NCI-H345 treated with DMSO at 0.1 percent for 48 hours (cell line): ENCODE measurements at regions not wholly inside any gene's neighbourhood (a gene's known extent, or its start where the extent isn't known, plus 50 kb on each side); places are given as distances from the start of the nearest gene placed in this dataset.
"Not testable (repeated sequence)": the region's sequence is repeated elsewhere in the genome, so short reads cannot be mapped to it uniquely, and the experiment has no call there.

Source experiments
- DNase-seq: peaks from one replicate; lab custom pipeline; 2025; ENCODE audit not compliant: unreplicated experiment; lab: John Stamatoyannopoulos, UW

- DNase-seq = no peak
Measured at GRCh38 chr10:50997461-50997860, 76.8 kb upstream of the PRKG1 start.

DNA sequence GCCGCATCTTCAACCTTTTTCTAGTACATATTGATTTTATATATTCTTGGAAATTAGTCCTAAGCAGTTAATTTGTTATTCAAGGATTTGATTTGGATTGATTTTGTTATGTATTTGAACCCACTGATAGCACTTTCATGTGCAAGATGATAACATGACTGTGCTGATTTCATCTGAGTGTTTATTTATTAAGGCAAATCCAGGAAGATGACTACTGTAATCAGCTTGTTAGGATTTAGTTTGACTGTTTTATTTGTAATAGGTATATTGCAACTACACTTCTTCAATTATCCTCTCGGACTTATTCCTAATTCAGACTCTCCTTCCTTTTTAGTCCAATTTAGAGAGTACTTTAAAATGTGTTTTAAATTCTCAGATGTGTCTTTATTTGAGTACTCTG is 75.1 kb upstream of the PRKG1 start:
- DNase-seq = no peak

DNA sequence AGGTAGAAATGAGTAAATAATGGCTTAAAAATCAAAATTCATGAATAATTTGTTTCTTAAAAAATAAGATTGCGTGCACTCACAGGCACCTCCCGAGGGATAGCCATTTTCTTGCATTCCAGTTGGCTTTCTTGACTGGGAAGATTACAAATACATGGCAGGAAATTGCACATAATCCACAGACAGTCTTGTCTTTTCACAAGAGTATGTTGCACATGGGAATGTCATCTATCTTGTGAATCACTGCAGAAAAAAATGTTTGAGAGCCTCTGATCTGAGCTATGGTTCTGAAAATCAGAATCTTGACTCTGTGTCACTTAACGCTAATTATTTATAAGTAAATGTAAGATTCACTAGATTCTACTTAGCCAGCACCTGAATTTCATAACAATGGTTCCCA is 74.1 kb upstream of the PRKG1 start:
- no peak for DNase-seq

DNA sequence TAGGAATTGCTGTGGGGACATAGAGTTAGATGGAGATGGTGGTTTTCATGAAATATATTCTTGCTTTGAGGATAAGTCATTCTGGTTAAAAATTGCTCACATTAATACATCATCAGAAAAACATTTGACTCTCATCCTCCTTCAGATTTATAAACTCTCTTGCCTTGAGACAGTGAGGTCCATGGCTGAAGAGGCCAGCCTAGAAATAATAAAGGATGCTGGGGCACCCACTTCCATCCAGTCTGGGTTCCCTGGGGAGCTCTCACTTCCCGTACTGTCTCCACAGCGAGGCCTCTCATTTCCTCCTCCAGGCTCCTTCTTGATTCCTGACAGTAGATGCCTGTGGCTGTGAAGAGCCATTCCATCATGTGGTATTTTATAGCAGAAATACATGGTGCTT is 73.3 kb upstream of the PRKG1 start:
- DNase-seq = no peak

DNA sequence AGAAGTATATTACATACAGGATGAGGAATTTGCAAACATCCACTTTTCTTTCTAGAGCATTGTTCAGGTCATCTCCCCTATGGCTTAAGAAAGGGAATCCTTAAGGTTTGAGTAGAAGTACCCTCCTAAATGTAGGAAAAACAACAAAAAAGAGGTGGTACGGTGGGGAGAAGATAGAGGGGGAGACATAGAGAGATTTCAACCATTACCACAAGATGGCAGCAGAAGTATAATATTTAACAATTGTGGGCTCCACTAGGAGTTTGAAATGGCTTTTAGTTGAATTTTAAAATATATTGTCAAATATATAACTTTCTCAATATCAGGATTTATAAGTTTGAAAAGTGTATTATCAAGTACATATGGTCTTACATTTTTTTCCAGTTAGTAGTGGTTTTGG is 72.7 kb upstream of the PRKG1 start:
- DNase-seq = no peak

DNA sequence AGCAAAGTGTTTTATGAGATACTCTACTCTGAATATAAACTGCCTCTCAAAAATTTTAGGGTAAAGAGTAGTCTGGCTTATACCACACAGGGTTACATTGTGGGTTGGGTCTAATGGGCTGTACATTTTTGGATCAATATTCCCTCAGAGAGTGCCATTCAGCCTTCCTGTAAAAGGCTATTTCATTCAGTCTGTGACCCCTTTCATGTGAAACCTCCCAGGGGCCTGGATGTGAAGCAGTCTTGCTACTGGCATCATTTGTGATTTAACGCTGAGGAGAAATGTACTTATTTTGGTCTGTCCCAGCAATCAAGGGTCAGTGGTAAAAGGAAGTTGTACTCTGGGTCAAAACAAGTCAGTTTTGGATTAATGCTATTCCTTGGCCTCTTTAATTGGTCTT is 71.8 kb upstream of the PRKG1 start:
- no peak for DNase-seq

- no peak for DNase-seq
Measured at GRCh38 chr10:51004776-51005175, 69.5 kb upstream of the PRKG1 start.

GRCh38 chr10:51005551-51005950 is 68.7 kb upstream of the PRKG1 start:
- no peak for DNase-seq

DNA sequence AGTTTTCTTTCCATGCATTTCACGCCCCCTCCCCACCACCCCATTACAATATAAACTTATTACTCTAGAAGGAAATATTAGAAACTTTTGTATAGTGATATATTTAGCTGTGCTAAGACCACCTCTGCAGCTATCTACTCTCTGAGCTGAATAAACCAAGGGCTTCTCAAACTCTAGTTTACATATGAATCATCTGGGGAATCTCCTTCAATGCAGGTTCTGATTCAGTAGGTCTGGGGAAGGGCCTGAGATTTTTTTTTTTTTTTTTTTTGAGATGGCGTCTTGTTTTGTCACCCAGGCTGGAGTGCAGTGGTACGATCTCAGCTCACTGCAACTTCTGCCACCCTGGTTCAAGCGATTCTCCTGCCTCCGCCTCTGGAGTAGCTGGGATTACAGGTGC is 67.6 kb upstream of the PRKG1 start:
- DNase-seq = no peak

DNA sequence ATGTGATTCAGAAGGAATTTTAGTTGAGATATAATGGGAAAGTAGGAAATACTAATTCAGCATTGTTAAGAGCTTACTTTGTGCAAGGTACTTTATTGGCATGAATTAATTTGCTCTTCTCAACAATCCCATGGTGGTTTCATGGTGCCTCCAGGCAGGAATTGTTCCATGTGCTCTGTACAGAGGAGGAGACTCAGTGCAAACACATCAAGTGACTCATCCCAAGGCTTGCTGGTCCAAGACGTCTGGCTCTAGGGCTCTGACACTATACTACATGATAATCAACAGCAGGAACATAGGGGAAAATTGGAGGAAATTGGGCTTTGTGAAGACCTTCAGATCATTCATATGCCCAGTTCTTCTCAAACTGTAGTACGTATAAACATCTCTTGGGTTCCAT is 66.5 kb upstream of the PRKG1 start:
- no peak for DNase-seq

DNA sequence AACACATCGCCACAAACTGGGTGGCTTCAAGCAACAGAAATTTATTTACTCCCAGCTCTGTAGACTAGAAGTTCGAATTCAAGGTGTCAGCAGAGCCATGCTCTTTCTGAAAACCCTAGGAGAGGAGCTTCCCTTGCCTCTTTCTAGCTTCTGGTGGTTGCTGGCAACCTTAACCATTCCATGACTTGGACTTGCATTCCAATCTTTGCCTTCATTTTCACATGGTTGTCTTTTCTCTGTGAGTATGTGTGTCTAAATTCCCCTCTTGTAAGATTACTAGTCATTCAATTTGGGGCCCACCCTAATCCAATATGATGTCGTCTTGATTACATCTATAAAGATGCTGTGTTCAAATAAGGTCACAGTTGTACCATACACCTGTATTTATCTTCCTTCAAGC is 65.9 kb upstream of the PRKG1 start:
- DNase-seq = no peak

DNA sequence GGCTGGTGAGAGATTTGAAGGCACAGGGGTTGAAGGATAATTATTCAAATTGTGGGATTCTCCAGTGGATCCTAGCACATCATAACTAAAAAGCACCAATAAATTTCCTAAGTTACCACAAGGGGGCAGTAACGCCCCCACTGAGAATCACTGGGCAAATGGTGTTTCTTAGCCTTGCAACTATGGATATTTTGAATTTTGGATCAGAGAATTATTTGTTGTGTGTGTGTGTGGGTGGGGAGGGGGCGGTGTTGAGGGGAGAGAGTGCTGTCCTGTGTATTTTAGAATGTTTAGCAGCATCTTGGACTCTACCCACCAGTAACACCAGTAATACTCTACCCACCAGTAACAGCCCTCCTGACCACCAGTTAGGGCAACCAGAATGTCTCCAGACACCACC is 63.3 kb upstream of the PRKG1 start:
- no peak for DNase-seq

- no peak for DNase-seq
Measured at GRCh38 chr10:51012073-51012472, 62.2 kb upstream of the PRKG1 start.

GRCh38 chr10:51014680-51015389 is 59.5 kb upstream of the PRKG1 start:
- no peak for DNase-seq

GRCh38 chr10:51015390-51015754 is 58.9 kb upstream of the PRKG1 start:
- DNase-seq = not testable (repeated sequence)

- no peak for DNase-seq
Measured at GRCh38 chr10:51020200-51020599, 54.1 kb upstream of the PRKG1 start.

DNA sequence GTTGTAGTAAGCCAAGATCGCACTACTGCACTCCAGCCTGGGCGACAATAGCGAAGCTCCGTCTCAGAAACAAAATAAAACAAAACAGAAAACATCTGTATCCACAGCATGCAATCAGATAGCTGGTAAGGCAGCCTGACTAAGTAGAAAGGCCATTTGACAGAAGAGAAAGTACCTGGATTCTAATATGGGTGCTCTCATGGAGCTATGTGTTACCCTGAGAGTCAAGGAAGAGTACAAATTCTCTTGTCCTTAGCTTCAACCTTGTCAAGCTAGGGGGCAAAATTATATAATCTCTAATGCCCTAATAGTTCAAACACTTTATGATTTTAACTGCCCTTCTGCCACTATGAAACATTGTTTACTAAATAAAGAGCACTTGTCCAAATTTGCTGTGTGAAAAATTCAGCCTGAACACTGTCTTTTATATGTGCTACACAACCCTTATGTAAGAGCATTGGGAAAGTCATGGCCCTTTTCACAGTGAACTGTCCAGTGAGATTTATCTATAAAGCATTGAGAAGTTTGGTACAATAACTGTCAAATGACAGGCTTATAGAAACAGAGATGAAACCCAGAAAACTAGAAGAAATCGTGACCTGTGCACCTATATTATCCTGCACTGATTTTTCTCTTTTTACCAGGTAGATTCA is 51.2 kb upstream of the PRKG1 start:
- DNase-seq = no peak

GRCh38 chr10:51023636-51024035 is 50.7 kb upstream of the PRKG1 start:
- DNase-seq = no peak
